Choroid plexus epithelial cell (primary cell): ENCODE measurements at regions not wholly inside any gene's neighbourhood (a gene's known extent, or its start where the extent isn't known, plus 50 kb on each side); places are given as distances from the start of the nearest gene placed in this dataset.

Experiments
- DNase-seq: peaks from one replicate; pipeline ENCODE4 v3.0.0-alpha.2; 2010; ENCODE audit warnings: low read depth
- H3K4me3 ChIP-seq: 2 replicates; pipeline ENCODE4 v1.5.1; 2011; ENCODE audit warnings: low read depth, mild to moderate bottlenecking, control low read depth, low read length, moderate library complexity
- TF ChIP-seq, protein P1 (sequence below): conservative IDR thresholded peaks from 2 replicates; pipeline ENCODE4 v1.5.1; 2011; ENCODE audit warnings: low read depth, mild to moderate bottlenecking, control low read depth, inconsistent platforms, low read length, moderate library complexity

DNA sequence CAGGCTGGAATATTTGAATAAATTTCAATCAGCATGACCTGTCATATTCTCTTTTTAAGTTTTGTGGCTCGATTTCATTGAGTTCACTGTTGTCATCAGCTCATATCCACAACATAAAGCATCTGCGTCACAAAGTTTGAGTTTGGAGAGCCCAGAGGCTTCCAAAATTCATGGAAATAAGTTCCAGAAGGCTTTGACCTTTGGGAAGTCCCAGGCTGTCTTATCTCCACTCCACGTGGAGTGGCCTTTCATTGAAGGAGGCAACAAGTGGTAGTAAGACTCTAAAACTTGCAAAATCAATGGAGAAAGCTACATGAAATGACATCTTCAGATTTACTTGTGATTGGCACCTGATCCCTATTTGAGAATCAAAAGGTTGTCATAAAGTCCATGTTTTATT lies 54.1 kb upstream of the UNC5C start:
- no peak for DNase-seq
- TF ChIP-seq, protein P1, sequence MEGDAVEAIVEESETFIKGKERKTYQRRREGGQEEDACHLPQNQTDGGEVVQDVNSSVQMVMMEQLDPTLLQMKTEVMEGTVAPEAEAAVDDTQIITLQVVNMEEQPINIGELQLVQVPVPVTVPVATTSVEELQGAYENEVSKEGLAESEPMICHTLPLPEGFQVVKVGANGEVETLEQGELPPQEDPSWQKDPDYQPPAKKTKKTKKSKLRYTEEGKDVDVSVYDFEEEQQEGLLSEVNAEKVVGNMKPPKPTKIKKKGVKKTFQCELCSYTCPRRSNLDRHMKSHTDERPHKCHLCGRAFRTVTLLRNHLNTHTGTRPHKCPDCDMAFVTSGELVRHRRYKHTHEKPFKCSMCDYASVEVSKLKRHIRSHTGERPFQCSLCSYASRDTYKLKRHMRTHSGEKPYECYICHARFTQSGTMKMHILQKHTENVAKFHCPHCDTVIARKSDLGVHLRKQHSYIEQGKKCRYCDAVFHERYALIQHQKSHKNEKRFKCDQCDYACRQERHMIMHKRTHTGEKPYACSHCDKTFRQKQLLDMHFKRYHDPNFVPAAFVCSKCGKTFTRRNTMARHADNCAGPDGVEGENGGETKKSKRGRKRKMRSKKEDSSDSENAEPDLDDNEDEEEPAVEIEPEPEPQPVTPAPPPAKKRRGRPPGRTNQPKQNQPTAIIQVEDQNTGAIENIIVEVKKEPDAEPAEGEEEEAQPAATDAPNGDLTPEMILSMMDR, result no peak
- H3K4me3 ChIP-seq, result no peak overlapping the region

DNA sequence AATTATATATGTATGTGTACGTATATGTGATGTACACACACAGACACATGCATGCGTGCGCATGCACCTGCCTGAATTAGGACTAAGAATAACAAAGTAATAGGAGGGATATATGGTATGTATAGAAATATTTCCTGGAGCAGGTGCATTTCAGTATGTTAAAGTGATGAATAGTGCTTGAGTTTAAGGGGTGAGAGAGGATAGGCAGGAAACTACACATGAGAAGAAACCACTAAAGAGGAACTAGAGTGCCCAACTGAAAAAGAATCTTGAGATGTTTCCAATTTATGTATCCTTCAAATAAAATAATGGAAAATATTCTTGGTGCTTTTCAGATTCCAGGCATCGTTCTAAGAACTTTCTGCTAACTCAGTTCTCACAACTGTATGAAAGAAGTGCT lies 52.6 kb upstream of the UNC5C start:
- no peak for DNase-seq
- TF ChIP-seq, protein P1, result no peak
- H3K4me3 ChIP-seq, result no peak overlapping the region

DNA sequence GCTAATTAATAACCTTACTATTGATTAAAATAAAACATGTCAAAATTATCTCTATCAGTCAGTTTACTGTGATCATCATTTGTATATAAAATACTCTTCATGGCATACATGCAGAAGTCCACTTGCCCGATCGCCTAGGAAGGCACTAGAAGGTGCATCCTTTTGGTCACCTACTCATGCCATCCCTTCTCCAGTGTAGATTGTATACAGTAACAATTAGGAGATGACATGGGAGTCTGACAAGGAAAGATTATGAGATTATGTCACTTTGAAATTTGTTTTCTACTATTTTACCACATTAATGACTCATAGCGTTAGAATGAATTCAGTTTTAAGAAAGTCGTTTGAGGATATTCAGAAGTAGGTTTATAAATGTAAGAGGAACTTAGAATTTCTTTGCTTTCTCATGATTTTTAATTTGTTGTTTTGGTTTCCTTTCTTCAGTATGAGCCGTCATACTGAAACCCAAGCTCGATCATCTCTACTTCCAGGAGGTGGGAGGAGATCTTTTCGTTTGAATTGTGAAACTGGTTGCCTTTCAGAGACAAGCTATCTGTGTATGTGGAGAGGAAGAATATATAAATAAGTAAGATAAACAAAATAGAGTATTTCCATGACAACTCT lies 51.1 kb upstream of the UNC5C start:
- no peak overlapping the region for H3K4me3 ChIP-seq
- DNase-seq, result peak; percentile 3
- TF ChIP-seq, protein P1, result no peak
